GM12874 (cell line): ENCODE measurements at regions not wholly inside any gene's neighbourhood (a gene's known extent, or its start where the extent isn't known, plus 50 kb on each side); places are given as distances from the start of the nearest gene placed in this dataset.

Experiments used
- CTCF ChIP-seq: IDR thresholded peaks from 2 replicates; pipeline ENCODE4 v1.5.1; 2011; ENCODE audit warnings: low read depth, mild to moderate bottlenecking, control low read depth, low read length, moderate library complexity; ENCODE audit not compliant: insufficient read depth

- no peak for TF ChIP-seq CTCF
Measured at GRCh38 chr2:18272148-18272494, 288.3 kb downstream of the RDH14 start.

DNA sequence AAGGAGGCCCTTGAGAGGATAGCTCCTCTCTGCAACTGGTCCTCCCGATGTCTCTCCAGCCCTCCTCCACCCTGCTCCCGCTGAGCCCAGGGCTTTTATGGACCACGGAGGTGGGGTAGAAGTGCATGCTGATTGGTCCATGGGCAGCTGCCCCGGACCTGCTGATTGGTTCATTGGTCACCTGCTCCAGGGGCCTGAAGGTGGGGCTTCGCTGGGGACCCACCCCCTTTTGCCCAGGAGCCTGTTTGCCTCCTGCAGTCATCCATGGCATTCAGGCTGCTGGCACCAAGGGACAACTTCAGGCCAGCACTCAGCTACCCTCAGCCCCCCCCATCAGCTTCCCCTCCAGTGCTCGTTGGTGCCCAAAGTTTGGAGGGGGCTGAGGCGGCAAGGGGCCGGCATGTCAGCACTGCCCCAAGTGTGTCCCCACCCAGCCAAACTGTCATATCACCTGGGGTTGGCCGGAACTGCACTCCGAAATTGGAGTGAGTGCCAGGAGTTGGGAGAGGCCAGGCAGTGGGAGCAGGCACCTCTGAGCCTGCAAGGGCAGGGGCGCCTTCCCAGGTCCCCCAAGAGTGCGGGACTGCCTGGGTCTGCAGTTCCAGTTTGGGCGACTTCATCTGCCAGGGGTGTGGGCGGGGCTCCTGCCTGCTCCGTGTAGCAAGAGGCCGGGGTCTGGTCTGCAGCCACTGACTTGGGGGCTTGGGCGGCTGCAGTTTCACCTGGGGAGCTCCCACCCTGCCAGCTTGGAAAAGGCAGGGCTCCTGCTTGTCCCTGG is 288.9 kb downstream of the RDH14 start:
- TF ChIP-seq CTCF: no peak

DNA sequence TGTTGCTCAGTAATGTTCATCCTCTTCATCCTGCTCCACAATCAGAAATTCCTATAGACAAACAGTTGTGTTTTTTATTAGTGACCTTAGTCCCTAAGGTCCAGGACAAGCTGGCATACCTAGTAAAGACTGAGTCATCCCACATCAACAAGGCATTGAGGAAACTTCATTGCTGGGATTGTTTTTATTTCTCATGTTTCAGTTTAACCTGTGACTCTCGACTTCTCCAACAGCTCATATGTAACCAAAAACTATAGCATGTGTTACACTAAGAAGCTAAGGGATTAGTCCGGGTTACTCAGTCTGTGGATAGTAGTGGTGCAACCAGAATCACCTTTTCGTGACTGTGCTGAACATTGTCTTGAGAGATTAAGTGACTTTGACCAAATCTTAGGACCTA is 292.1 kb downstream of the RDH14 start:
- no peak for TF ChIP-seq CTCF

GRCh38 chr2:18267501-18267900 is 293.0 kb downstream of the RDH14 start:
- TF ChIP-seq CTCF: no peak

DNA sequence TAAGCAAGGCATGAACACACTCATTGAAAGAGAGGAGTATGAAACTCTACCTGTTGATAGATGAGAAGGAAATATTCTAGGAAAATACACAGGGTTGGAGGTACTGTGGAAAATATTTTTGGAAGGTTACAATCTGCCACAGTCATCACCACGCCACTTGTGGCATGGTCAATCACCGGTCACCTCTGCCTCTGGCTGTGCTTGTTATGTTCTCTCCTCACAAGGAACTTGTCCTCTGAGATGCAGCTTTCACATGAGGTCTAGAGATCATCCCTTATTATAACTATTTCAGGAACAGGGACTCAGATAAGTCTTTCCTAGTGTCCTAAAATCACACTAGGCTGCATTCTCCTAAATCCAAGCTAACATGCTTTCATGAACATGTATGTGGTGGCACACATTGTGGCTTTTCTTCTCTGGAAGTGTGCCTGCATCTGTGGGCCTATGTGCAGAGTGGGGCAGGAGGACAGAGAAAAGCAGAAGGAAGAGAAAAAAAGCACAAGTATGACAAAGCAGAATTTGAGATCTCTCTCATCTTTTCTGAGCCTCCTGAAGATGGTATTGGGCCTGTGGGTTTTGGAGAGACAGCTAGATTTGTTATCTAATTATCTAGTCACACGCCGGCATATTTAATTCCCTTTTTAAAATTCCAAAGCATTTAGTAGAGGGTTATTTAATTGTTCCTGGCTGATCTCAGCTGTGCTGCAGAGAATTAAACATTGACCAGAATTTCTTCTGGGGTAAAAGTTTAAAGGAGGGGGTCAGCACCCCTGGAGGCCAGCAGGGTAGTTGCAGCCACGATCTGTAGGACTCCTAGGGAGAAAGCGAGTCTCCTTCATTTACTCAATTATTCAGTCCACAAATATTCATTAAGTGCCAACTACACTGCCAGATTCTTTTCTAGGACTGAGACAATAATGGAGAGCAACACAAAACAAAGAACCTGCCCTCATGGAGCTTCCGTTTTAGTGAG is 294.6 kb downstream of the RDH14 start:
- peak; percentile 29; the same call in 1 of the 2 replicates for TF ChIP-seq CTCF

DNA sequence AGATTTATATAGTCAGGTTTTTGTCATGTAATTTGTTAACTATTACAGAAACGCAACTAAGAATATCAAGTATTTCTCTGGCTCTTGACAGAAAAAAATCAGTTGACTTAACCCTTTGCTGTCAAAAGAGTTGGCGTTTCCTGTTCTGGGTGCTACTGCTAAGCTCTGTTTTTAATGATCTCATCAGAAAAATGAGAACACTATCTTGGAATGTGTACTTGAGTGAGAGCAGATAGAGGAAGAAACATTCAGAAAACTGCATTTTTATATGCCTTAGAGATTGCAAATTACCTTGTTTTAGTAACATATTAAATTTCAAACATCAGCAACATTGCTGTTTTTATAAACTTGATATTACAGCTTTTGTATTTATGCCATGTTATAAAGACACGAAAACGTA is 297.9 kb downstream of the RDH14 start:
- no peak for TF ChIP-seq CTCF

- no peak for TF ChIP-seq CTCF
Measured at GRCh38 chr2:18253686-18254197, 306.7 kb downstream of the RDH14 start.
